GM12878 (cell line): ENCODE measurements at regions not wholly inside any gene's neighbourhood (a gene's known extent, or its start where the extent isn't known, plus 50 kb on each side); places are given as distances from the start of the nearest gene placed in this dataset.

Experiments used
- CREB1 ChIP-seq: IDR thresholded peaks from 2 replicates; pipeline ENCODE4 v1.6.1; 2012; ENCODE audit warnings: low read depth, mild to moderate bottlenecking, inconsistent platforms
- EZH2 ChIP-seq: IDR thresholded peaks from 2 replicates; pipeline ENCODE4 v1.6.1; 2012; ENCODE audit warnings: low read depth, mild to moderate bottlenecking, control low read depth, inconsistent platforms, low read length, borderline replicate concordance; ENCODE audit not compliant: control insufficient read depth
- JUND ChIP-seq: IDR thresholded peaks from 2 replicates; pipeline ENCODE4 v1.6.1; 2012; ENCODE audit warnings: low read depth, mild to moderate bottlenecking, low read length, improper control_type of control experiment, moderate library complexity
- POLR2A ChIP-seq: IDR thresholded peaks from 2 replicates; pipeline ENCODE4 v1.6.1; 2011; ENCODE audit warnings: low read depth, mild to moderate bottlenecking, low read length
- POLR2AphosphoS2 ChIP-seq: IDR thresholded peaks from 2 replicates; pipeline ENCODE4 v1.6.1; 2011; ENCODE audit warnings: low read depth, mild to moderate bottlenecking, low read length, improper control_type of control experiment, moderate library complexity
- RELA ChIP-seq: fragments of 450-650 bp; IDR thresholded peaks from 2 replicates; pipeline ENCODE4 v1.8.0; 2014; ENCODE audit warnings: borderline replicate concordance; ENCODE audit not compliant: partially characterized antibody
- SP1 ChIP-seq: IDR thresholded peaks from one replicate; pipeline ENCODE4 v1.6.1; 2011; ENCODE audit warnings: low read depth, low read length
- SREBF1 ChIP-seq: IDR thresholded peaks from 2 replicates; pipeline ENCODE4 v1.6.1; 2012; ENCODE audit warnings: mild to moderate bottlenecking, low read length
- TAF1 ChIP-seq: IDR thresholded peaks from 2 replicates; pipeline ENCODE4 v1.6.1; 2011; ENCODE audit warnings: mild to moderate bottlenecking, low read depth, low read length, borderline replicate concordance
- TBL1XR1 ChIP-seq: IDR thresholded peaks from 2 replicates; pipeline ENCODE4 v1.6.1; 2012; ENCODE audit warnings: low read depth, low read length, improper control_type of control experiment
- TF ChIP-seq, protein P1 (sequence below): fragments of 450-650 bp; IDR thresholded peaks from 2 replicates; pipeline ENCODE4 v1.6.1; 2017; ENCODE audit warnings: mild to moderate bottlenecking, moderate library complexity
- TF ChIP-seq, protein P2 (sequence below): fragments of 450-650 bp; formaldehyde crosslinking; IDR thresholded peaks from 2 replicates; pipeline ENCODE4 v1.4.0; 2022; ENCODE audit warnings: mild to moderate bottlenecking, moderate library complexity
- TF ChIP-seq, protein P3 (sequence below), 3 experiments: IDR thresholded peaks in 2 of 3; conservative IDR thresholded peaks in 1 of 3; 2 replicates each; pipeline ENCODE4 v1.5.1; 2011; ENCODE audit warnings: low read depth in 3 of 3, low read length in 3 of 3, mild to moderate bottlenecking in 3 of 3, control low read depth in 2 of 3, moderate library complexity in 2 of 3, inconsistent platforms in 1 of 3, mixed read lengths in 1 of 3; ENCODE audit not compliant: control insufficient read depth in 2 of 3, insufficient read depth in 1 of 3; ENCODE audit errors: extremely low read depth in 1 of 3

DNA sequence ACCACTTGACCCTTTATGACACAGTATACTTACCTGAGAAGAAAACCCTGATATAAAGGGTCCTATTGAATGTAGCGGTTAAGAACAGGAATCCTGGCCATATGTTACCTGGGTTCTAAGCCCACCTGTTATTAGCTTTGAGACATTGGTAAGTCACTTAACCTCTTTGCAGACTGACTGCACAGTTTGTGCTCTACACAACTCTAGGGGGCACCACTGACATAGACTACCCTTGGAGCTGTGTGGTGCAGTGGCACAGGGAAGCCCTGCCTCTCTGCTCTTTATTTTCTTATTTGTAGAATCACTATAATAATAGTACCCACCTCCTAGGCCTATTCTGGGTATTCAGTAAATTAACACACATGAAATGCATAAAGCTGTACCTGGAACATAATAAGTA lies 165.6 kb downstream of the C1orf94 start:
- TF ChIP-seq TBL1XR1, result no peak
- TF ChIP-seq JUND, result no peak
- TF ChIP-seq SREBF1, result no peak
- no peak for TF ChIP-seq TAF1
- TF ChIP-seq POLR2AphosphoS2, result no peak
- TF ChIP-seq, protein P1, sequence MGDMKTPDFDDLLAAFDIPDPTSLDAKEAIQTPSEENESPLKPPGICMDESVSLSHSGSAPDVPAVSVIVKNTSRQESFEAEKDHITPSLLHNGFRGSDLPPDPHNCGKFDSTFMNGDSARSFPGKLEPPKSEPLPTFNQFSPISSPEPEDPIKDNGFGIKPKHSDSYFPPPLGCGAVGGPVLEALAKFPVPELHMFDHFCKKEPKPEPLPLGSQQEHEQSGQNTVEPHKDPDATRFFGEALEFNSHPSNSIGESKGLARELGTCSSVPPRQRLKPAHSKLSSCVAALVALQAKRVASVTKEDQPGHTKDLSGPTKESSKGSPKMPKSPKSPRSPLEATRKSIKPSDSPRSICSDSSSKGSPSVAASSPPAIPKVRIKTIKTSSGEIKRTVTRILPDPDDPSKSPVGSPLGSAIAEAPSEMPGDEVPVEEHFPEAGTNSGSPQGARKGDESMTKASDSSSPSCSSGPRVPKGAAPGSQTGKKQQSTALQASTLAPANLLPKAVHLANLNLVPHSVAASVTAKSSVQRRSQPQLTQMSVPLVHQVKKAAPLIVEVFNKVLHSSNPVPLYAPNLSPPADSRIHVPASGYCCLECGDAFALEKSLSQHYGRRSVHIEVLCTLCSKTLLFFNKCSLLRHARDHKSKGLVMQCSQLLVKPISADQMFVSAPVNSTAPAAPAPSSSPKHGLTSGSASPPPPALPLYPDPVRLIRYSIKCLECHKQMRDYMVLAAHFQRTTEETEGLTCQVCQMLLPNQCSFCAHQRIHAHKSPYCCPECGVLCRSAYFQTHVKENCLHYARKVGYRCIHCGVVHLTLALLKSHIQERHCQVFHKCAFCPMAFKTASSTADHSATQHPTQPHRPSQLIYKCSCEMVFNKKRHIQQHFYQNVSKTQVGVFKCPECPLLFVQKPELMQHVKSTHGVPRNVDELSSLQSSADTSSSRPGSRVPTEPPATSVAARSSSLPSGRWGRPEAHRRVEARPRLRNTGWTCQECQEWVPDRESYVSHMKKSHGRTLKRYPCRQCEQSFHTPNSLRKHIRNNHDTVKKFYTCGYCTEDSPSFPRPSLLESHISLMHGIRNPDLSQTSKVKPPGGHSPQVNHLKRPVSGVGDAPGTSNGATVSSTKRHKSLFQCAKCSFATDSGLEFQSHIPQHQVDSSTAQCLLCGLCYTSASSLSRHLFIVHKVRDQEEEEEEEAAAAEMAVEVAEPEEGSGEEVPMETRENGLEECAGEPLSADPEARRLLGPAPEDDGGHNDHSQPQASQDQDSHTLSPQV, result no peak
- TF ChIP-seq POLR2A, result no peak
- no peak for TF ChIP-seq EZH2
- TF ChIP-seq SP1, result no peak
- no peak for TF ChIP-seq CREB1
- TF ChIP-seq, protein P2, sequence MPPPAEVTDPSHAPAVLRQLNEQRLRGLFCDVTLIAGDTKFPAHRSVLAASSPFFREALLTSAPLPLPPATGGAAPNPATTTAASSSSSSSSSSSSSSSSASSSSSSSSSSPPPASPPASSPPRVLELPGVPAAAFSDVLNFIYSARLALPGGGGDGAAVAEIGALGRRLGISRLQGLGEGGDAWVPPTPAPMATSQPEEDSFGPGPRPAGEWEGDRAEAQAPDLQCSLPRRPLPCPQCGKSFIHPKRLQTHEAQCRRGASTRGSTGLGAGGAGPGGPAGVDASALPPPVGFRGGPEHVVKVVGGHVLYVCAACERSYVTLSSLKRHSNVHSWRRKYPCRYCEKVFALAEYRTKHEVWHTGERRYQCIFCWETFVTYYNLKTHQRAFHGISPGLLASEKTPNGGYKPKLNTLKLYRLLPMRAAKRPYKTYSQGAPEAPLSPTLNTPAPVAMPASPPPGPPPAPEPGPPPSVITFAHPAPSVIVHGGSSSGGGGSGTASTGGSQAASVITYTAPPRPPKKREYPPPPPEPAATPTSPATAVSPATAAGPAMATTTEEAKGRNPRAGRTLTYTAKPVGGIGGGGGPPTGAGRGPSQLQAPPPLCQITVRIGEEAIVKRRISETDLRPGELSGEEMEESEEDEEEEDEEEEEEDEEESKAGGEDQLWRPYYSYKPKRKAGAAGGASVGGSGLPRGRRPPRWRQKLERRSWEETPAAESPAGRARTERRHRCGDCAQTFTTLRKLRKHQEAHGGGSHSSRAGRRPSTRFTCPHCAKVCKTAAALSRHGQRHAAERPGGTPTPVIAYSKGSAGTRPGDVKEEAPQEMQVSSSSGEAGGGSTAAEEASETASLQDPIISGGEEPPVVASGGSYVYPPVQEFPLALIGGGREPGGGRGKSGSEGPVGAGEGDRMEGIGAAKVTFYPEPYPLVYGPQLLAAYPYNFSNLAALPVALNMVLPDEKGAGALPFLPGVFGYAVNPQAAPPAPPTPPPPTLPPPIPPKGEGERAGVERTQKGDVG (CRISPR knock-in tag), result no peak
- TF ChIP-seq, protein P3, sequence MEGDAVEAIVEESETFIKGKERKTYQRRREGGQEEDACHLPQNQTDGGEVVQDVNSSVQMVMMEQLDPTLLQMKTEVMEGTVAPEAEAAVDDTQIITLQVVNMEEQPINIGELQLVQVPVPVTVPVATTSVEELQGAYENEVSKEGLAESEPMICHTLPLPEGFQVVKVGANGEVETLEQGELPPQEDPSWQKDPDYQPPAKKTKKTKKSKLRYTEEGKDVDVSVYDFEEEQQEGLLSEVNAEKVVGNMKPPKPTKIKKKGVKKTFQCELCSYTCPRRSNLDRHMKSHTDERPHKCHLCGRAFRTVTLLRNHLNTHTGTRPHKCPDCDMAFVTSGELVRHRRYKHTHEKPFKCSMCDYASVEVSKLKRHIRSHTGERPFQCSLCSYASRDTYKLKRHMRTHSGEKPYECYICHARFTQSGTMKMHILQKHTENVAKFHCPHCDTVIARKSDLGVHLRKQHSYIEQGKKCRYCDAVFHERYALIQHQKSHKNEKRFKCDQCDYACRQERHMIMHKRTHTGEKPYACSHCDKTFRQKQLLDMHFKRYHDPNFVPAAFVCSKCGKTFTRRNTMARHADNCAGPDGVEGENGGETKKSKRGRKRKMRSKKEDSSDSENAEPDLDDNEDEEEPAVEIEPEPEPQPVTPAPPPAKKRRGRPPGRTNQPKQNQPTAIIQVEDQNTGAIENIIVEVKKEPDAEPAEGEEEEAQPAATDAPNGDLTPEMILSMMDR (IDR thresholded peaks at IDR 0.05 in 2 of 3, conservative IDR thresholded peaks at IDR 0.05 in 1 of 3; ENCODE audit: control insufficient read depth in 2 of 3, extremely low read depth in 1 of 3, insufficient read depth in 1 of 3, low read depth in 3 of 3, low read length in 3 of 3), result no peak; a peak in 1 of 6 replicates
- no peak for TF ChIP-seq RELA
